ENCODE measurements at regions not wholly inside any gene's neighbourhood (a gene's known extent, or its start where the extent isn't known, plus 50 kb on each side); places are given as distances from the start of the nearest gene placed in this dataset.
A peak's percentile ranks its signal among the peaks of the same experiment; 100 is the strongest.

DNA sequence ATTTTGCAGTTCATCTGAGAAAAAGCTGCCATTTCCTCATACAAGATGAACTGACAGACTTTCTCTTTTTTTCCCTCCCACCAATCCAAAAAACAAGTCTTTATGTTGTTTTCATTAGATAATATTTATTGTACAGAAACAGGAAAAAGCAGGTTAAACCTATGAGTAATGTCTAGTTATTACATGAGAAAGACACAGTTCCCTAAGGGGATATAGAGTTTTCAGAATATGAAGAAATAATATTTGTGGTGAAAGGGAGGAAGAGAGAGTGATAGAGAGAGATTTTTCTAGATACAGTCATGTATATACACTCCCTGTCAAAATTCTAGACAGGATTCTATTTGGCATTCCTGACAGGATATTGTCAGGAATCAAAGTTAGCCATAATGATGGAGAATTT lies 392.4 kb downstream of the BMP2 start:
- TF ChIP-seq, protein P1, sequence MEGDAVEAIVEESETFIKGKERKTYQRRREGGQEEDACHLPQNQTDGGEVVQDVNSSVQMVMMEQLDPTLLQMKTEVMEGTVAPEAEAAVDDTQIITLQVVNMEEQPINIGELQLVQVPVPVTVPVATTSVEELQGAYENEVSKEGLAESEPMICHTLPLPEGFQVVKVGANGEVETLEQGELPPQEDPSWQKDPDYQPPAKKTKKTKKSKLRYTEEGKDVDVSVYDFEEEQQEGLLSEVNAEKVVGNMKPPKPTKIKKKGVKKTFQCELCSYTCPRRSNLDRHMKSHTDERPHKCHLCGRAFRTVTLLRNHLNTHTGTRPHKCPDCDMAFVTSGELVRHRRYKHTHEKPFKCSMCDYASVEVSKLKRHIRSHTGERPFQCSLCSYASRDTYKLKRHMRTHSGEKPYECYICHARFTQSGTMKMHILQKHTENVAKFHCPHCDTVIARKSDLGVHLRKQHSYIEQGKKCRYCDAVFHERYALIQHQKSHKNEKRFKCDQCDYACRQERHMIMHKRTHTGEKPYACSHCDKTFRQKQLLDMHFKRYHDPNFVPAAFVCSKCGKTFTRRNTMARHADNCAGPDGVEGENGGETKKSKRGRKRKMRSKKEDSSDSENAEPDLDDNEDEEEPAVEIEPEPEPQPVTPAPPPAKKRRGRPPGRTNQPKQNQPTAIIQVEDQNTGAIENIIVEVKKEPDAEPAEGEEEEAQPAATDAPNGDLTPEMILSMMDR (conservative IDR thresholded peaks at IDR 0.05; ENCODE audit: low read length): no peak
- TF ChIP-seq EZH2phosphoT487 (IDR thresholded peaks at IDR 0.05; ENCODE audit: borderline replicate concordance): no peak
- H3K9me2 ChIP-seq (replicated peaks; ENCODE audit: low read depth, low read length): no peaks in the 10 kb centered on the region

GRCh38 chr20:7161690-7162089 lies 394.2 kb downstream of the BMP2 start:
- Histone ChIP-seq H3K27me3 (ENCODE audit: insufficient read depth, low read length, poor library complexity, severe bottlenecking) (no peaks in the 10 kb centered on the region), H3K9me2 (replicated peaks; ENCODE audit: low read depth, low read length) (no peaks in the 10 kb centered on the region), H3K79me2 (ENCODE audit: insufficient read depth, low read length) (no peaks in the 10 kb centered on the region), H3F3A (ENCODE audit: low read depth) (no peaks in the 10 kb centered on the region), H3K4me2 (ENCODE audit: low read depth, low read length, poor library complexity, severe bottlenecking) (no peak overlapping the region), H3K9ac (ENCODE audit: low read depth, low read length, poor library complexity, severe bottlenecking) (no peak overlapping the region), H3K4me1 (ENCODE audit: insufficient read depth, low read length, poor library complexity, severe bottlenecking) (no peaks in the 10 kb centered on the region), H3K9me3 (ENCODE audit: insufficient read depth, low read depth, low read length) (no peaks in the 10 kb centered on the region), H2AFZ (ENCODE audit: low read length) (no peak overlapping the region), H3K4me3 (ENCODE audit: low read length, poor library complexity, severe bottlenecking) (no peak overlapping the region), H3K36me3 (ENCODE audit: insufficient read depth, low read length) (no peaks in the 10 kb centered on the region), H4K20me1 (ENCODE audit: insufficient read depth, low read length, poor library complexity, severe bottlenecking) (no peaks in the 10 kb centered on the region)
- TF ChIP-seq EZH2phosphoT487 (IDR thresholded peaks at IDR 0.05; ENCODE audit: borderline replicate concordance): no peak
- TF ChIP-seq, protein P1 (conservative IDR thresholded peaks at IDR 0.05; ENCODE audit: low read length): peak; percentile 56

More for the DNA sequence above, 392.4 kb downstream of the BMP2 start:
- Histone ChIP-seq H3K36me3 (ENCODE audit: insufficient read depth, low read length) (no peaks in the 10 kb centered on the region), H3K79me2 (ENCODE audit: insufficient read depth, low read length) (no peaks in the 10 kb centered on the region), H3K9ac (ENCODE audit: low read depth, low read length, poor library complexity, severe bottlenecking) (no peak overlapping the region), H3K4me2 (ENCODE audit: low read depth, low read length, poor library complexity, severe bottlenecking) (no peak overlapping the region), H3K27me3 (ENCODE audit: insufficient read depth, low read length, poor library complexity, severe bottlenecking) (no peaks in the 10 kb centered on the region), H3K4me1 (ENCODE audit: insufficient read depth, low read length, poor library complexity, severe bottlenecking) (no peaks in the 10 kb centered on the region), H3K9me3 (ENCODE audit: insufficient read depth, low read depth, low read length) (no peaks in the 10 kb centered on the region), H2AFZ (ENCODE audit: low read length) (no peak overlapping the region), H4K20me1 (ENCODE audit: insufficient read depth, low read length, poor library complexity, severe bottlenecking) (no peaks in the 10 kb centered on the region), H3K4me3 (ENCODE audit: low read length, poor library complexity, severe bottlenecking) (no peak overlapping the region), H3F3A (ENCODE audit: low read depth) (no peaks in the 10 kb centered on the region)

- no peak overlapping the region for H3K4me3 ChIP-seq (ENCODE audit: low read length, poor library complexity, severe bottlenecking)
- H3K9ac ChIP-seq (ENCODE audit: low read depth, low read length, poor library complexity, severe bottlenecking): no peak overlapping the region
- TF ChIP-seq, protein P1 (conservative IDR thresholded peaks at IDR 0.05; ENCODE audit: low read length): no peak
- no peak for TF ChIP-seq EZH2phosphoT487 (IDR thresholded peaks at IDR 0.05; ENCODE audit: borderline replicate concordance)
Observed at GRCh38 chr20:7171911-7172310, 404.4 kb downstream of the BMP2 start.

More at GRCh38 chr20:7171911-7172310, 404.4 kb downstream of the BMP2 start:
- Histone ChIP-seq H3K4me2 (ENCODE audit: low read depth, low read length, poor library complexity, severe bottlenecking) (no peak overlapping the region), H2AFZ (ENCODE audit: low read length) (no peak overlapping the region), H3K9me2 (replicated peaks; ENCODE audit: low read depth, low read length) (no peaks in the 10 kb centered on the region), H3K27me3 (ENCODE audit: insufficient read depth, low read length, poor library complexity, severe bottlenecking) (no peaks in the 10 kb centered on the region), H3K4me1 (ENCODE audit: insufficient read depth, low read length, poor library complexity, severe bottlenecking) (no peaks in the 10 kb centered on the region), H3F3A (ENCODE audit: low read depth) (no peaks in the 10 kb centered on the region), H4K20me1 (ENCODE audit: insufficient read depth, low read length, poor library complexity, severe bottlenecking) (no peaks in the 10 kb centered on the region), H3K9me3 (ENCODE audit: insufficient read depth, low read depth, low read length) (no peaks in the 10 kb centered on the region), H3K79me2 (ENCODE audit: insufficient read depth, low read length) (no peaks in the 10 kb centered on the region), H3K36me3 (ENCODE audit: insufficient read depth, low read length) (no peaks in the 10 kb centered on the region)
